Activated CD8-positive, alpha-beta T cell treated with anti-CD3 and anti-CD28 coated beads for 36 hours (primary cell): ENCODE measurements at regions not wholly inside any gene's neighbourhood (a gene's known extent, or its start where the extent isn't known, plus 50 kb on each side); places are given as distances from the start of the nearest gene placed in this dataset.
"Not testable (repeated sequence)": the region's sequence is repeated elsewhere in the genome, so short reads cannot be mapped to it uniquely, and the experiment has no call there.

Source experiments
- ATAC-seq: fragments of 200-7000 bp; cut with Tn5 transposase; one replicate; pipeline ENCODE4 v1.10.0; 2021; ENCODE audit warnings: mild to moderate bottlenecking, moderate library complexity
- CTCF ChIA-PET: fragments of 350-600 bp; sonication (Branson Sonifier 250); formaldehyde crosslinking; loops from one replicate; lab custom pipeline; 2021; ENCODE audit warnings: antibody characterized with exemption; lab: Charles Lee
- POLR2A ChIA-PET: fragments of 350-600 bp; sonication (Branson Sonifier 250); formaldehyde crosslinking; loops from one replicate; lab custom pipeline; 2021; ENCODE audit warnings: antibody characterized with exemption; lab: Charles Lee
- DNase-seq: peaks from one replicate; pipeline ENCODE4 v3.0.0-alpha.2; 2020
- H3K27ac Mint-ChIP-seq: one replicate; pipeline ENCODE4 v1.8.0; 2021; ENCODE audit warnings: mild to moderate bottlenecking, mixed read lengths
- H3K27me3 Mint-ChIP-seq: one replicate; pipeline ENCODE4 v1.8.0; 2021; ENCODE audit warnings: mixed read lengths
- H3K36me3 Mint-ChIP-seq: one replicate; pipeline ENCODE4 v1.8.0; 2021; ENCODE audit warnings: low read depth, mixed read lengths
- H3K4me1 Mint-ChIP-seq: one replicate; pipeline ENCODE4 v1.8.0; 2021; ENCODE audit warnings: low read depth, mixed read lengths
- H3K4me3 Mint-ChIP-seq: one replicate; pipeline ENCODE4 v1.8.0; 2021; ENCODE audit warnings: mild to moderate bottlenecking, moderate library complexity, mixed read lengths
- H3K9me3 Mint-ChIP-seq: one replicate; pipeline ENCODE4 v1.8.0; 2021; ENCODE audit warnings: mixed read lengths
- CTCF ChIP-seq: fragments of 200-600 bp; IDR thresholded peaks from one replicate; pipeline ENCODE4 v1.8.0; 2022; ENCODE audit warnings: antibody characterized with exemption, mild to moderate bottlenecking
- intact Hi-C: fragments of 100-400 bp; cut with micrococcal nuclease; formaldehyde crosslinking; loops from one replicate; pipeline ENCODE4 v1.10.0; 2022

- no peak for DNase-seq
- H3K4me1 Mint-ChIP-seq, result no peaks in the 10 kb centered on the region
- no peak for ATAC-seq
- H3K4me3 Mint-ChIP-seq, result no peak overlapping the region
- TF ChIP-seq CTCF, result no peak
- intact Hi-C loops, result no loop called here
- ChIA-PET CTCF (no interaction called here), POLR2A (no interaction called here)
- H3K36me3 Mint-ChIP-seq, result no peaks in the 10 kb centered on the region
- no peak overlapping the region for H3K27ac Mint-ChIP-seq
- no peaks in the 10 kb centered on the region for H3K27me3 Mint-ChIP-seq
- no peaks in the 10 kb centered on the region for H3K9me3 Mint-ChIP-seq
These were observed 389.5 kb upstream of the PROX1 start for GRCh38 chr1:213598263-213598662.

GRCh38 chr1:213600879-213601278 lies 386.9 kb upstream of the PROX1 start:
- no peaks in the 10 kb centered on the region for H3K36me3 Mint-ChIP-seq
- H3K9me3 Mint-ChIP-seq, result no peaks in the 10 kb centered on the region
- no peak for TF ChIP-seq CTCF
- ATAC-seq (no peak), DNase-seq (no peak)
- ChIA-PET POLR2A (no interaction called here), CTCF (no interaction called here)
- no peaks in the 10 kb centered on the region for H3K4me1 Mint-ChIP-seq
- H3K27me3 Mint-ChIP-seq, result no peaks in the 10 kb centered on the region
- H3K27ac Mint-ChIP-seq, result no peak overlapping the region
- intact Hi-C loops, result no loop called here
- H3K4me3 Mint-ChIP-seq, result no peak overlapping the region

GRCh38 chr1:213601705-213602104 lies 386.1 kb upstream of the PROX1 start:
- POLR2A ChIA-PET, H3K4me1 Mint-ChIP-seq, H3K9me3 Mint-ChIP-seq, H3K27me3 Mint-ChIP-seq, CTCF ChIA-PET, ATAC-seq, H3K36me3 Mint-ChIP-seq, DNase-seq, H3K27ac Mint-ChIP-seq, H3K4me3 Mint-ChIP-seq, intact Hi-C loops: not testable (repeated sequence)

GRCh38 chr1:213602796-213603486 lies 384.8 kb upstream of the PROX1 start:
- no peaks in the 10 kb centered on the region for H3K36me3 Mint-ChIP-seq
- DNase-seq (no peak), ATAC-seq (no peak)
- no peaks in the 10 kb centered on the region for H3K4me1 Mint-ChIP-seq
- ChIA-PET CTCF (no interaction called here), POLR2A (interaction anchor here (0.6 kb wide), 1 partner anchor 371 kb away, joined by 3 read pairs; no protein-coding TSS in a partner anchor)
- H3K27ac Mint-ChIP-seq, result no peak overlapping the region
- no peaks in the 10 kb centered on the region for H3K9me3 Mint-ChIP-seq
- TF ChIP-seq CTCF, result no peak
- H3K27me3 Mint-ChIP-seq, result no peaks in the 10 kb centered on the region
- H3K4me3 Mint-ChIP-seq, result no peak overlapping the region
- intact Hi-C loops, result no loop called here

- ATAC-seq (no peak), DNase-seq (no peak)
- Mint-ChIP-seq H3K4me1 (no peaks in the 10 kb centered on the region), H3K27me3 (no peaks in the 10 kb centered on the region), H3K4me3 (no peak overlapping the region), H3K9me3 (no peaks in the 10 kb centered on the region), H3K27ac (no peak overlapping the region), H3K36me3 (no peaks in the 10 kb centered on the region)
- TF ChIP-seq CTCF, result no peak
- intact Hi-C loops, result no loop called here
- ChIA-PET POLR2A (no interaction called here), CTCF (no interaction called here)
These were observed 383.3 kb upstream of the PROX1 start for GRCh38 chr1:213604477-213604876.
